ENCODE measurements at regions not wholly inside any gene's neighbourhood (a gene's known extent, or its start where the extent isn't known, plus 50 kb on each side); places are given as distances from the start of the nearest gene placed in this dataset.

DNA sequence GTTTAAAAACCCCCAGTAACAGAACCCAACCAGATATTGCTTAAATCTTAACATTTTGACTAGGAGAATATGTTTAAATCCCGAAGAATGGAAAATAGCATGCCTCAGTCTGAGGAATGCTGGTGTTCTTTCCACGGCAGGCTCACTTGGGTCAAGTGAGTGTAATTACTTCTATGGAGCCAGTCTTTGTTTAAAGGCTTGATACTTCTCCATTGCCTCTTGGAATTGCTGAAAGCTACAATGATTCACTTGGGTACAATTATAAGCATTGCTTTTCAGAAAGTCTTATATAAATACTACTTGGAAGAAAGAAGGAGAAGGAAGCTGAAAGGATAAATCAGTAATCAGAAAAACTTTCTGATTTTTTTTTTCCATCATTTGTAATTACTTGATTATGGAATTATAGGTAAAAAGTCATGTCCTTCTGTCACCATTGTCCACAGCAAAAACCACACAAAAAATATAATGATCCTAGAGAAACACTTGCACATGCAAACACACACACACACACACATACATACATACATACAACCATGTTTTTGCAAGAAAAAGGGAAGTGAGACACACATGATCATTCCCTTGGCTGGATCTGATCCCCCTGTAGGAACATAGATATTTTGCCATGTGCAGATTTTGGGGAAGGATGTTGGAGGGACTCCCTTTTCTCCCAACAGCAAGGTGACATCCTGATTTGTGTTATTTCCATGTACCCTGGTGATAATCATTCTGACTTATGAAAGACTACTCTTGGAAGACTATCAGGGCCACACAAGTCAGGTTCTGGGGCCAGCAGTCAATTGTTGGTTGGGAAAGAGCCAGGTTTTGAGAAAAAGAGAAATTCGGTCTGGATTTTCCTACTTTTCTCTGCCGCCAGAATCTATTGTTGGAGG is 396.0 kb upstream of the BTBD3 start:
- H3K4me3 ChIP-seq (replicated peaks; ENCODE audit: low read depth, low read length), result no peak overlapping the region
- H3K27me3 ChIP-seq (replicated peaks; ENCODE audit: control insufficient read depth, insufficient read depth, low read length), result no peaks in the 10 kb centered on the region
- H3K36me3 ChIP-seq (ENCODE audit: control insufficient read depth, insufficient read depth, low read length), result no peaks in the 10 kb centered on the region
- DNase-seq (ENCODE audit: extremely low read depth, insufficient read length), result no peak
- TF ChIP-seq, protein P1, sequence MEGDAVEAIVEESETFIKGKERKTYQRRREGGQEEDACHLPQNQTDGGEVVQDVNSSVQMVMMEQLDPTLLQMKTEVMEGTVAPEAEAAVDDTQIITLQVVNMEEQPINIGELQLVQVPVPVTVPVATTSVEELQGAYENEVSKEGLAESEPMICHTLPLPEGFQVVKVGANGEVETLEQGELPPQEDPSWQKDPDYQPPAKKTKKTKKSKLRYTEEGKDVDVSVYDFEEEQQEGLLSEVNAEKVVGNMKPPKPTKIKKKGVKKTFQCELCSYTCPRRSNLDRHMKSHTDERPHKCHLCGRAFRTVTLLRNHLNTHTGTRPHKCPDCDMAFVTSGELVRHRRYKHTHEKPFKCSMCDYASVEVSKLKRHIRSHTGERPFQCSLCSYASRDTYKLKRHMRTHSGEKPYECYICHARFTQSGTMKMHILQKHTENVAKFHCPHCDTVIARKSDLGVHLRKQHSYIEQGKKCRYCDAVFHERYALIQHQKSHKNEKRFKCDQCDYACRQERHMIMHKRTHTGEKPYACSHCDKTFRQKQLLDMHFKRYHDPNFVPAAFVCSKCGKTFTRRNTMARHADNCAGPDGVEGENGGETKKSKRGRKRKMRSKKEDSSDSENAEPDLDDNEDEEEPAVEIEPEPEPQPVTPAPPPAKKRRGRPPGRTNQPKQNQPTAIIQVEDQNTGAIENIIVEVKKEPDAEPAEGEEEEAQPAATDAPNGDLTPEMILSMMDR (IDR thresholded peaks at IDR 0.05; ENCODE audit: insufficient read depth, low read length, poor library complexity, severe bottlenecking), result no peak

DNA sequence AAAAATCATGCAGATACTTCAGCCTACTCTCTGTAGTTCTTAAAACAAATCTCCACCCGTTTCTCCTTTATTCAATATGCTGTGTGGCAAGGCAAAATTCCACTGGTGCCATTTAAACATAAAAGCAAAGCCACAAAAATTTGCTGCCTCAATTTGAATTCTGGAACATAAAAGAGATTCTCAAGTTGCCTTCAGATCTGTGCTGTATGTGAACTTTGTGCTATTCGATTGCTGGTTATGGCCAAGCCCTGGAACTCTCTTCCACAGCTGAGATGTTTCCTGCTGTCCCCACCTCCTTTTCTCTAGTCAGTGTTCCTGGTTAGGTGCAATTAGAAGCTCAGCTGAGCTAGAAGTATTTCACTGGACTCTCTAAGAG is 395.3 kb upstream of the BTBD3 start:
- TF ChIP-seq, protein P1 (IDR thresholded peaks at IDR 0.05; ENCODE audit: insufficient read depth, low read length, poor library complexity, severe bottlenecking), result no peak
- H3K27me3 ChIP-seq (replicated peaks; ENCODE audit: control insufficient read depth, insufficient read depth, low read length), result no peaks in the 10 kb centered on the region
- no peaks in the 10 kb centered on the region for H3K36me3 ChIP-seq (ENCODE audit: control insufficient read depth, insufficient read depth, low read length)
- DNase-seq (ENCODE audit: extremely low read depth, insufficient read length), result no peak
- H3K4me3 ChIP-seq (replicated peaks; ENCODE audit: low read depth, low read length), result no peak overlapping the region

DNA sequence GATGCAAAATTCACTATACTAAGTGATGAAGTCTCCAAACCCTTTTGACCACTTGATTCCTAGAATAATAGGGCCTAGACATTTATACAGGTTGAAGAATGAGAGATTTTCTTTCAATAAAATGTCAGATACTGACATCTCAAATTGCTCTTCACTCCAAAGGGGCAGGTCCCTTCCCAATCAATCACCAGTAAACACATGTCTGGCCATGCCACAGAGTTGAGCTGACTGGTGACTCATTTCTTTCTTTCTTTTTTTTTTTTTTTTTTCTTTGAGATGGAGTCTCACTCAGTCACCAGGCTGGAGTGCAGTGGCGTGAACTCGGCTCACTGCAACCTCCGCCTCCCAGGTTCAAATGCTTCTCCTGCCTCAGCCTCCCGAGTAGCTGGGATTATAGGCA is 388.6 kb upstream of the BTBD3 start:
- no peak for DNase-seq (ENCODE audit: extremely low read depth, insufficient read length)
- no peaks in the 10 kb centered on the region for H3K27me3 ChIP-seq (replicated peaks; ENCODE audit: control insufficient read depth, insufficient read depth, low read length)
- H3K4me3 ChIP-seq (replicated peaks; ENCODE audit: low read depth, low read length), result no peak overlapping the region
- H3K36me3 ChIP-seq (ENCODE audit: control insufficient read depth, insufficient read depth, low read length), result no peaks in the 10 kb centered on the region
- TF ChIP-seq, protein P1 (IDR thresholded peaks at IDR 0.05; ENCODE audit: insufficient read depth, low read length, poor library complexity, severe bottlenecking), result no peak

DNA sequence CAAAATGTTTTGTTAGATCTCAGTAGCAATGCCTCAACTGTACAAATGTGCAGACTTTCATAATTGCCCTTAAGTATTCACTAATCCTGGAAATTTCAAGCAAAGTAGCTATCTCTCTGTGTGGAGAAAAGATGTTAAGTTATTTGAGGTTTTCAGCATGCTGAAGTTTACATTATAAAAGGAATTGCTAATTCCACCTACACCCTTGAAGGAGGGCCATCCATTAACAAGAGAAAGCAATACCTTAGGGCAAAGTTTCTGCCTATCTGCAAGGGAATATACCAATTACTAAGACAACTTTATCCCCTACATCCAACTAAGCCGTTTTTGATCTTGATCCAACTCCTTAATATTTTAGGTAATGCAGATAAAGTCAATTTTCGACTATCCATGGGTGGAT is 380.7 kb upstream of the BTBD3 start:
- TF ChIP-seq, protein P1 (IDR thresholded peaks at IDR 0.05; ENCODE audit: insufficient read depth, low read length, poor library complexity, severe bottlenecking), result no peak

DNA sequence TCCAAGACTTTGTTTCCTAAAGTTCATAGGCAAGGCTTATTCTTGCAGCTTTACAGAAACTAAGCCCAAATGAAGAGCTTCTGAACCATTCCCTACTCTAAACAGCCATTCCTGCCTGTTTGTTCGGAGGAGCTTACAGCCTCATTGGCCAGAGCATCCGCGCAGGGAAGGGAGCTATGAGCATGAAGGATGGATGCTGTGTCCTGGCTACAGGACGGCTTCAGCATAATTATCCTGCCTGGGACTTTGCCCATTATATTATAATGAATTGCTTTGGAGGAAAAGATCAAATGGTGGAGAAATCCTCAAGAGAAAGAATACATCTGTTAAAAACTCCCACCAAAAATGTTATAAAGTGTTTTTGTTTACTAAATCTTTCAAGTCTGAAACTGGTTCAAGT is 378.2 kb upstream of the BTBD3 start:
- TF ChIP-seq, protein P1 (IDR thresholded peaks at IDR 0.05; ENCODE audit: insufficient read depth, low read length, poor library complexity, severe bottlenecking), result no peak
- Histone ChIP-seq H3K4me3 (replicated peaks; ENCODE audit: low read depth, low read length) (no peak overlapping the region), H3K27me3 (replicated peaks; ENCODE audit: control insufficient read depth, insufficient read depth, low read length) (no peaks in the 10 kb centered on the region), H3K36me3 (ENCODE audit: control insufficient read depth, insufficient read depth, low read length) (no peaks in the 10 kb centered on the region)
- DNase-seq (ENCODE audit: extremely low read depth, insufficient read length), result no peak

More for the DNA sequence above, 380.7 kb upstream of the BTBD3 start:
- no peaks in the 10 kb centered on the region for H3K27me3 ChIP-seq (replicated peaks; ENCODE audit: control insufficient read depth, insufficient read depth, low read length)
- no peak overlapping the region for H3K4me3 ChIP-seq (replicated peaks; ENCODE audit: low read depth, low read length)
- H3K36me3 ChIP-seq (ENCODE audit: control insufficient read depth, insufficient read depth, low read length), result no peaks in the 10 kb centered on the region
- DNase-seq (ENCODE audit: extremely low read depth, insufficient read length), result no peak
